ENCODE measurements at regions not wholly inside any gene's neighbourhood (a gene's known extent, or its start where the extent isn't known, plus 50 kb on each side); places are given as distances from the start of the nearest gene placed in this dataset.

- no peak for DNase-seq (ENCODE audit: low read depth in 1 of 2, low spot score in 1 of 2)
- TF ChIP-seq CTCF (IDR thresholded peaks at IDR 0.05; ENCODE audit: low read depth, low read length): no peak
- H3K4me3 ChIP-seq: no peak overlapping the region
- H3K9me3 ChIP-seq (ENCODE audit: low read depth): no peaks in the 10 kb centered on the region
- no peak overlapping the region for H3K27ac ChIP-seq
- no peaks in the 10 kb centered on the region for H3K27me3 ChIP-seq
- H3K36me3 ChIP-seq: no peaks in the 10 kb centered on the region
- H3K4me1 ChIP-seq (ENCODE audit: low read depth): no peaks in the 10 kb centered on the region
Observed at GRCh38 chr22:49437356-49437755, 390.3 kb downstream of the BRD1 start.

GRCh38 chr22:49436056-49436455 lies 391.6 kb downstream of the BRD1 start:
- no peak for DNase-seq (ENCODE audit: low read depth in 1 of 2, low spot score in 1 of 2)
- Histone ChIP-seq H3K36me3 (no peaks in the 10 kb centered on the region), H3K27me3 (no peaks in the 10 kb centered on the region), H3K4me1 (ENCODE audit: low read depth) (no peaks in the 10 kb centered on the region), H3K27ac (no peak overlapping the region), H3K4me3 (no peak overlapping the region), H3K9me3 (ENCODE audit: low read depth) (no peaks in the 10 kb centered on the region)
- TF ChIP-seq CTCF (IDR thresholded peaks at IDR 0.05; ENCODE audit: low read depth, low read length): no peak

- no peak for DNase-seq (ENCODE audit: low read depth in 1 of 2, low spot score in 1 of 2)
- Histone ChIP-seq H3K4me1 (ENCODE audit: low read depth) (no peaks in the 10 kb centered on the region), H3K36me3 (no peaks in the 10 kb centered on the region), H3K4me3 (no peak overlapping the region), H3K27me3 (no peaks in the 10 kb centered on the region), H3K27ac (no peak overlapping the region), H3K9me3 (ENCODE audit: low read depth) (no peaks in the 10 kb centered on the region)
- TF ChIP-seq CTCF (IDR thresholded peaks at IDR 0.05; ENCODE audit: low read depth, low read length): no peak
Observed at GRCh38 chr22:49435596-49435995, 392.1 kb downstream of the BRD1 start.

GRCh38 chr22:49433717-49434611 lies 393.7 kb downstream of the BRD1 start:
- Histone ChIP-seq H3K27ac (no peak overlapping the region), H3K27me3 (no peaks in the 10 kb centered on the region), H3K9me3 (ENCODE audit: low read depth) (no peaks in the 10 kb centered on the region), H3K4me3 (no peak overlapping the region), H3K36me3 (no peaks in the 10 kb centered on the region), H3K4me1 (ENCODE audit: low read depth) (no peaks in the 10 kb centered on the region)
- no peak for DNase-seq (ENCODE audit: low read depth in 1 of 2, low spot score in 1 of 2)
- no peak for TF ChIP-seq CTCF (IDR thresholded peaks at IDR 0.05; ENCODE audit: low read depth, low read length)

DNA sequence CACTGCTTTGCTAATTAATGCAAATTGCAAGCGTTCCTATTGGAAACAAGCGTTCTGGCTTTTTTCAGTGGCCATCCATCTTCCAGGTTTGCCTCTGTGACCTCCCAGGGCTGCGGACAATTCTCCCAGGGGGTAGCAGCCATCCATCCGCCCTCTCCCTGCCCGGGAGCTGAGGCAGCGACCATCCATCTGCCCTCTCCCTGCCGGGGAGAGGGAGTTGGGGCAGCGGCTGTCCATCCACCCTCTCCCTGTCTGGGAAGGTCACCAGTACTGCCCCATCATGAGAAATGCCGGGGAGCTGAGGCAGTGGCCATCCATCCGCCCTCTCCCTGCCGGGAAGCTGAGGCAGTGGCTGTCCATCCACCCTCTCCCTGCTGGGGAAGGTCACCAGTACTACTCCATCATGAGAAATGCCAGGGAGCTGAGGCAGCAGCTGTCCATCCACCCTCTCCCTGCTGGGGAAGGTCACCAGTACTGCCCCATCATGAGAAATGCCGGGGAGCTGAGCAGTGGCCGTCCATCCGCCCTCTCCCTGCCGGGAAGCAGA lies 394.7 kb downstream of the BRD1 start:
- H3K36me3 ChIP-seq: no peaks in the 10 kb centered on the region
- no peak for DNase-seq (ENCODE audit: low read depth in 1 of 2, low spot score in 1 of 2)
- no peak for TF ChIP-seq CTCF (IDR thresholded peaks at IDR 0.05; ENCODE audit: low read depth, low read length)
- no peaks in the 10 kb centered on the region for H3K4me1 ChIP-seq (ENCODE audit: low read depth)
- H3K9me3 ChIP-seq (ENCODE audit: low read depth): no peaks in the 10 kb centered on the region
- no peak overlapping the region for H3K27ac ChIP-seq
- H3K27me3 ChIP-seq: no peaks in the 10 kb centered on the region
- H3K4me3 ChIP-seq: no peak overlapping the region
